LNCAP (cell line): ENCODE measurements at regions not wholly inside any gene's neighbourhood (a gene's known extent, or its start where the extent isn't known, plus 50 kb on each side); places are given as distances from the start of the nearest gene placed in this dataset.

Experiments
- TF ChIP-seq, protein P1 (sequence below): fragments of 450-650 bp; IDR thresholded peaks from 2 replicates; pipeline ENCODE4 v1.5.1; 2017; ENCODE audit warnings: mild to moderate bottlenecking

DNA sequence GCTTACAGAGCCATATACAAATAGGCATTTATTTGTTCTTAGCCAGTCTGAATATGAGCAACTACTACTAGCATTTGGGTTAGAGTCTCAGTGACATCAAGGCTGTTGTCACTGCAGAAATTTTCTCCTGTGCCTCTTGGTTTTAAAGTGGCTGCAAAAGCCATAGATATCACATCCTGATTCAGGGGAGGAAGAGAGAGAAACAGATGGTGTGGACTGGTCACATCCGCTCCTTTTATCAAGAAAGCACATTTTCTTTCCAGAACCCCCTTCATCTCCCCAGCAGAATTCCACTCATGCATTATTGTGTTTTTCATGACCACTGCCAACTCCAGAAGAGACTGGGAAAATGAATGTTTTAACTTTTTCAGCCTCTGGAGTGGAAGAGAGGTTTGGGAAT is 69.8 kb downstream of the PTTG1 start:
- TF ChIP-seq, protein P1, sequence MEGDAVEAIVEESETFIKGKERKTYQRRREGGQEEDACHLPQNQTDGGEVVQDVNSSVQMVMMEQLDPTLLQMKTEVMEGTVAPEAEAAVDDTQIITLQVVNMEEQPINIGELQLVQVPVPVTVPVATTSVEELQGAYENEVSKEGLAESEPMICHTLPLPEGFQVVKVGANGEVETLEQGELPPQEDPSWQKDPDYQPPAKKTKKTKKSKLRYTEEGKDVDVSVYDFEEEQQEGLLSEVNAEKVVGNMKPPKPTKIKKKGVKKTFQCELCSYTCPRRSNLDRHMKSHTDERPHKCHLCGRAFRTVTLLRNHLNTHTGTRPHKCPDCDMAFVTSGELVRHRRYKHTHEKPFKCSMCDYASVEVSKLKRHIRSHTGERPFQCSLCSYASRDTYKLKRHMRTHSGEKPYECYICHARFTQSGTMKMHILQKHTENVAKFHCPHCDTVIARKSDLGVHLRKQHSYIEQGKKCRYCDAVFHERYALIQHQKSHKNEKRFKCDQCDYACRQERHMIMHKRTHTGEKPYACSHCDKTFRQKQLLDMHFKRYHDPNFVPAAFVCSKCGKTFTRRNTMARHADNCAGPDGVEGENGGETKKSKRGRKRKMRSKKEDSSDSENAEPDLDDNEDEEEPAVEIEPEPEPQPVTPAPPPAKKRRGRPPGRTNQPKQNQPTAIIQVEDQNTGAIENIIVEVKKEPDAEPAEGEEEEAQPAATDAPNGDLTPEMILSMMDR, result no peak

GRCh38 chr5:160492565-160492964 is 70.9 kb downstream of the PTTG1 start:
- TF ChIP-seq, protein P1, result no peak

DNA sequence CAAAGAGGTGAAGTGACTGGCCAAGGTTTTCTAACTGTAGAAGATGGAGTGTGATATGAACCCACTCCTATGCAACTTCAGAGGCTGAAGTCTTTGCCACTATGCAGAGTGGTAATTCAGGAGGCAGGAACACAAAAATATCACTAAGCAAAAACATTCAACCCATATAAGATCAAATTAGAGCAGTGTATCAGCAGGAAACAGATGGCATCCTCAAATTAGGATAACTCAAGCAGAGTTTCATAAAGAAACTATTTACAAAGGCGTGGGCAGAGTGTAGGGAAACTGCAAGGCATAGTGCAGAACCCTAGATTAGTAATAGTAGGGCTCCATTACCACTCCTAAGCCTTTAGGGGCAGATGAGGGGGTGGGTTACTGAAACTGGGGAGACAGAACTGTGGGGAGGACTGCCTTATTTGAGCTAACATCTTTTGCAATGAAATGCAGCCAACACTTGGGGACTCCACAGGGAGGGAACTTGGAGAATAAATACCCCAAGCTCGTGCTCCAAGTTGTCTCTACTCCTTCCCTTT is 72.2 kb downstream of the PTTG1 start:
- TF ChIP-seq, protein P1, result no peak

GRCh38 chr5:160494451-160494850 is 72.8 kb downstream of the PTTG1 start:
- TF ChIP-seq, protein P1, result no peak

DNA sequence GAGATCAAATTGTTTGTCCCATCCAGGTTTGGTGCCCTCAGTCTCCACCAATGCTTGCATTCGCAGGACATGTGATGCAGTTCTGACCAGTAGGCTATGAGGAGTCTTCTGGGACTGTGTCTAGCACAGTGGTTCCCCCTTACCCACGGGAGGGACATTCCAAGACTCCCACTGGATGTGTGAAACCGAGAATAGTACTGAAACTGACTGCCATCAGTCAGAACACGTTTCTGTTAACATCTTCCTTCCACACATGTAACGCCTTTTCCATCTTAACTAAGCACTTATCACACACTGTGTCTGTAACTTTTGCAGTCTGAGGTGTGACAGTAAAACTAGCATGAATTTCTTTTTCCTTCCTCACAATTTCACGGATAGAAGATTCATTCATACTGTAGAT is 74.7 kb downstream of the PTTG1 start:
- TF ChIP-seq, protein P1, result no peak

DNA sequence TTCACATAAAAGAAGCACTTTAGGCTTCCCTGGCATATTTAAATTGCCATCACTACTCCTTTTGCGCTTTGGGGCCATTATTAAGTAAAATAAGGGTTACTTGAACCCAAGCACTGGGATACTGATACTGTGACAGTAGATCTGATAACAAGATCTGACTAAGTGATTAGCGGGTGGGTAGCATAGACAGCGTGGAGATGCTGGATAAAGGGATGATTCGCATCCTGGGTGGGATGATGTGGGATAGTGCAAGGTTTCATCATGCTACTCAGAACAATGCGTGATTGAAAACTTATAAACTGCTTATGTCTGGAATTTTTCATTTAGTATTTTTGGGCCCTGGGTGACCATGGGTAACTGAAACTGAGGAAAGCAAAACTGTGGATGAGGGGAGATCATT is 75.1 kb downstream of the PTTG1 start:
- TF ChIP-seq, protein P1, result no peak

- TF ChIP-seq, protein P1, result no peak
These were observed 76.2 kb downstream of the PTTG1 start for GRCh38 chr5:160497878-160498277.
